ENCODE measurements at regions not wholly inside any gene's neighbourhood (a gene's known extent, or its start where the extent isn't known, plus 50 kb on each side); places are given as distances from the start of the nearest gene placed in this dataset.

DNA sequence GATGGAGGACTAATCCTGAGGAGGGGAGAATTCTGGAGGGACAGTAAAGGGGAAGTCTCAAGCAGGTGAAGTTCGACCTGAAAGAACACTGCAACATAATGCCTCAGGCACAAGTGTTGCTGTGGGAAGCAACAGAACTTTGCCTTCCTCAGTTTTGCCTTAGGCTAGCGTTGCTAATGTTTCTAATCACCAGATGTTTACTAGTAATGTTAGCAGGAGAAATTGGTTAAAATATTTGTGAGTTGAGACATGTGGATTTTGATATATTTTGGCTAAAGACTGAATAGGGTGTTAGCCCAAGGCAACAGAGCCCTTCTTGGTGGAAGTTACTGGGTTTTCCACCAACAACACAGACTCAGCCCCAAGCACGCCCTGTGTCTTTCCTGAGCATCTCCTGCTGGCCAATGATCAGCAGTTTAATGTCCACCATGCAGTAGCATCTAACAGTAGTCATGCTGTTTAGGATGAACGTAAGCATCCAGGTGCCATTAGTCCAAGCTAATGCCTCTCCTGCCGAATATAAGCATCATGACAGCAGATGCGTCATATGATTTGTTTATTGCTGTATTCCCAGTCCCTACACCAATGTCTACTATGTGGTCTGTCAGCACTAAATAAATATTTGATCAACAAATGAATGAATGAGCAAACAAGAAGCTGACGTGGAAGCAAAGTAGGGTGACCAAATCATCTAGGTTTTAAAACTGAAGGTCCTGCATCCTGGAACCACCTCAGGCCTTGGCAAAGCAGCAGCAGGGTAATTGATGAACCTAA is 511.9 kb upstream of the HTR2A start:
- WGBS = 80% methylated on average over 7 of the region's 7 CpGs
- no peak for ATAC-seq
- H3K4me3 ChIP-seq (ENCODE audit: low read length) = no peak overlapping the region
- no peaks in the 10 kb centered on the region for H3K4me1 ChIP-seq (ENCODE audit: control insufficient read depth, insufficient read depth, low read length)
- no peak overlapping the region for H3K27ac ChIP-seq (ENCODE audit: low read length)
- no peaks in the 10 kb centered on the region for H3K27me3 ChIP-seq (ENCODE audit: control insufficient read depth, insufficient read depth)
- no peak for DNase-seq
- intact Hi-C loops (cut with DNase I) = no loop called here
- H3K9me3 ChIP-seq (ENCODE audit: control insufficient read depth, low read length) = no peaks in the 10 kb centered on the region

DNA sequence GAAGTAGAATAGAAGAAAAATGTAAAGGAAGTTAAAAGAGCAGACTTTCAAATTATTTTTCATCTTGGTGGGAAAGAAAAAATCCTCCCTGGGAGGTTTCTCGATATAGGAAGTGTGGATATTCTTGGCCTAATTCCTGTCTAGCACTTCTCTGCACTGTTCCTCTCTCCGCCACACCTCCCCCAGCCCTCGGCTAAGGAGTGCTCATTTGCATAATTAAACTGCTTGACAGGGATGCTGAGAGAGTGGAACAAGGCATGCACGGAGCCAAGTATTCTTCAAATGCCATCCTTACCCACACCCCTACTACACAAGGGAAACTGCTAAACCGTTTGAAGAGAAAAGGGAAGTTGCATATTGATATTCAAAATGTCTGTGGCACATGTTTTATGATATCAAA is 511.0 kb upstream of the HTR2A start:
- Histone ChIP-seq H3K9me3 (ENCODE audit: control insufficient read depth, low read length) (no peaks in the 10 kb centered on the region), H3K4me3 (ENCODE audit: low read length) (no peak overlapping the region), H3K27me3 (ENCODE audit: control insufficient read depth, insufficient read depth) (no peaks in the 10 kb centered on the region), H3K4me1 (ENCODE audit: control insufficient read depth, insufficient read depth, low read length) (no peaks in the 10 kb centered on the region), H3K27ac (ENCODE audit: low read length) (no peak overlapping the region)
- intact Hi-C loops (cut with DNase I) = no loop called here
- ATAC-seq = no peak
- DNase-seq = no peak
- WGBS = 43% methylated on average over 5 of the region's 5 CpGs

DNA sequence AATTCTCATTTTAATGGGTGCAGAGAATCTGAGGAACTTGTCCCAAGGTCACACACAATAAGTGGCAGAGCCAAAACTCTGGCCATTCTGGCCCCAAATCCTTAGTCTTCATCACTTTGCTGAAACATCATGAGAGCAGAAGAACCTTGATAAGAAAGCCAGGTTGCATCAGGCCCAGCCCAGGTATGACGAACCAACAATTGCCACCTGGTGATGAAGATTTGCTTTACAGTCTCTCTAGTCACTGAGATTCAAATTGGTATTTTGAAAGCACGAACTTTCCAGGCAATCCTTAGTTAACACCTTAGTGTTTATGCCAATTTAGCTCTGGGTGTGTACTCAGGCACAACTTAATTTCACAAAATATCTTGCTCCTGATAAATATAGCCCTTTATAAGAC is 502.7 kb upstream of the HTR2A start:
- Histone ChIP-seq H3K27me3 (ENCODE audit: control insufficient read depth, insufficient read depth) (no peaks in the 10 kb centered on the region), H3K27ac (ENCODE audit: low read length) (no peak overlapping the region), H3K9me3 (ENCODE audit: control insufficient read depth, low read length) (no peaks in the 10 kb centered on the region), H3K4me3 (ENCODE audit: low read length) (no peak overlapping the region), H3K4me1 (ENCODE audit: control insufficient read depth, insufficient read depth, low read length) (no peaks in the 10 kb centered on the region)
- intact Hi-C loops (cut with DNase I) = no loop called here
- 56% methylated on average over 2 of the region's 2 CpGs for WGBS
- DNase-seq = no peak
- ATAC-seq = no peak

DNA sequence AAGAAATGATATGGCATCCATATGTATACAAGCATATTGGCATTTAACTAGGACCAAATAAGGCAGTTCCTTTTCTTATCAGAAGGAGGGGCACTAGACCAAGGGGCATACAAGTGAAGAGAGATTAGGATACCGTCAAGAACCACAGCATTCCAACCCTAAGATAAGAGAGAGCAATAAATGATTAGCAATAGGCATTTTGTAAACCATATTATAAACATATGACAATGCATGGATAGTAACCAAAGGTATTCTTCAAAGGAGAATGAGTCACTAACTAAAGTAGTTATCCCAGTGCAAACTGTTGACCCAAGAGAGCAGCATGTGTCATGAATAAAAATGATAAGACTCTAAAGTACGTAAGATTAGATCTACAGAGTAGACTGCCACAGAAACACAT is 500.9 kb upstream of the HTR2A start:
- 21% methylated on average over 2 of the region's 2 CpGs for WGBS
- no peak for DNase-seq
- Histone ChIP-seq H3K27me3 (ENCODE audit: control insufficient read depth, insufficient read depth) (no peaks in the 10 kb centered on the region), H3K9me3 (ENCODE audit: control insufficient read depth, low read length) (no peaks in the 10 kb centered on the region), H3K4me1 (ENCODE audit: control insufficient read depth, insufficient read depth, low read length) (no peaks in the 10 kb centered on the region), H3K4me3 (ENCODE audit: low read length) (no peak overlapping the region), H3K27ac (ENCODE audit: low read length) (no peak overlapping the region)
- no peak for ATAC-seq
- intact Hi-C loops (cut with DNase I) = no loop called here

DNA sequence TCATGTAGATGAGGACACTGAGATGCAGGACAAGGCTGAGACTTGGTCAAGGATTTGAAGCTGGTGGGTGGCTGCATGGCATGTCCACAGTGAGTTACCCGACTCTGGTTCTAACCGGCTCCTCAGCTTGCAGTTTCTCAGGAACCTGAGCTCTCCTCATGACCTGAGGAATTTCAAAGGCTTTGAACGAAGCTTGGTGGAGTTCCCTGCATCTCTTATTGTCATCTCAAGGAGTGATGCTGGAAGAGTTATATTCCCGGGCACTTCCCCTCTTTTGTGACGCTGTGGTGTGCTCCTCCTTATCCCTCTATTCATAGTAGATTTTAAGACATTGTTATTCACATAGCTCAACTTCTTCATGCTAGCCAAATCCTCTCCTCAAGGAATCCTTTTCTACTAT is 500.1 kb upstream of the HTR2A start:
- Histone ChIP-seq H3K9me3 (ENCODE audit: control insufficient read depth, low read length) (no peaks in the 10 kb centered on the region), H3K4me1 (ENCODE audit: control insufficient read depth, insufficient read depth, low read length) (no peaks in the 10 kb centered on the region), H3K27me3 (ENCODE audit: control insufficient read depth, insufficient read depth) (no peaks in the 10 kb centered on the region), H3K4me3 (ENCODE audit: low read length) (no peak overlapping the region), H3K27ac (ENCODE audit: low read length) (no peak overlapping the region)
- ATAC-seq = no peak
- WGBS = 61% methylated on average over 5 of the region's 5 CpGs
- DNase-seq = no peak
- intact Hi-C loops (cut with DNase I) = no loop called here

DNA sequence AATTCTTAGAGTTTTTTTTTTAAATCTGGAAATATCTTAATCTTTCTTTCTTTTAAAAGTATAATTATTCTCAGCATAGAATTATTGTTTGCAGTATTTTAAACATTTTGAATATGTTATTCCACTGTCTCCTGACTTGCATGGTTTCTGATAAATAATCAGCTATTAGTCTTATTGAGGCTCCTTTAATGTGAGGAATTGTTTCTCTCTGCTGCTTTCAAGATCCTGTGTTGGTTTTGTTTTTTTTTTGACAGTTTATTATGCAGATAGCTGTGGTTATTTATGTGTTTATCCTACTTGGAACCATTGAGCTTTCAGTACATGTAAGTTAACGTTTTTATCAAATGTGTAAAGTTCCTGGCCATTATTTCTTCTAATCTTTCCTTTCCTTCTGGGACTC is 477.9 kb upstream of the HTR2A start:
- ATAC-seq (no peak), DNase-seq (no peak)
- Histone ChIP-seq H3K9me3 (ENCODE audit: control insufficient read depth, low read length) (no peaks in the 10 kb centered on the region), H3K27me3 (ENCODE audit: control insufficient read depth, insufficient read depth) (no peaks in the 10 kb centered on the region), H3K4me3 (ENCODE audit: low read length) (no peak overlapping the region), H3K27ac (ENCODE audit: low read length) (no peak overlapping the region), H3K4me1 (ENCODE audit: control insufficient read depth, insufficient read depth, low read length) (no peaks in the 10 kb centered on the region)
- intact Hi-C loops (cut with DNase I) = no loop called here
- WGBS = 58% methylated on average over 1 of the region's 1 CpG

DNA sequence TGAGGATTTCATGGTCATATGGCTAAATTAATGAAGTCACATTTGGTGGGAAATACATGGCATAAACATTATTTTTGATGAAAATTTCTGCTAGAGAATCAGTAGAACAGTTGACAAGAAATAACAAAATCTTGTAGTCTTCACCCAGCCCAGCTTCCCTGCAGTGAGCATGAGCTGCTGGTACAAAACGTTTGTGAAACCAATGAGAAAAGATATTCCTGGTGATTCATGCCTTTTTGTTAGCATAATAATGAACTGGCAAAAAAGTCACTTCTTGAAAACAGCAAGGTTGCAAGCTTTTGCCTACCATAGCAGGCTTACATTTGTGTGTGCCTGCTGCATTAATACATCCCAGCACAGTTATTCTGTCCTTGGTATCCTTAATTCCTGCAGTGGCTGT is 475.9 kb upstream of the HTR2A start:
- H3K27ac ChIP-seq (ENCODE audit: low read length) = no peak overlapping the region
- no peak overlapping the region for H3K4me3 ChIP-seq (ENCODE audit: low read length)
- no peaks in the 10 kb centered on the region for H3K9me3 ChIP-seq (ENCODE audit: control insufficient read depth, low read length)
- H3K27me3 ChIP-seq (ENCODE audit: control insufficient read depth, insufficient read depth) = no peaks in the 10 kb centered on the region
- WGBS = 5% methylated on average over 1 of the region's 1 CpG
- intact Hi-C loops (cut with DNase I) = no loop called here
- DNase-seq (no peak), ATAC-seq (no peak)
- H3K4me1 ChIP-seq (ENCODE audit: control insufficient read depth, insufficient read depth, low read length) = no peaks in the 10 kb centered on the region

DNA sequence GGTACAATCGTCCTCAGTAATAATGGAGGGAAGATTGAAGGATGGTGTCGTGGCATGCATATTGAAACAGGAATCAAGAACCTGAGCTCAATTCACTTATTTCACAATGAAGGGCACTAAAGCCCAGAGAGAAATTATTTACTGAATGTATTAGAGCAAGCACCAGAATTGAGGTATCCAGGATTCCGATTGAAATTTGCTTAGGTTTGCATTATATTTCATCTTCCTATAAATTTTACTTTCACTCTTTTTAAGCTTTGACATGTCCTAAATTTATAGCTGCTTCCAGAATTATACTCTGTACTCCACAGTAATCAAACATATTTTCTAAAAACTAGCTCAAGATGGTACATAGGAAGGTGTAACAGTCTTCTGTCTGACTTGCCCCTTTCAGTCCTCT is 454.9 kb upstream of the HTR2A start:
- intact Hi-C loops (cut with DNase I) = no loop called here
- ATAC-seq (no peak), DNase-seq (no peak)
- Histone ChIP-seq H3K27me3 (ENCODE audit: control insufficient read depth, insufficient read depth) (no peaks in the 10 kb centered on the region), H3K9me3 (ENCODE audit: control insufficient read depth, low read length) (no peaks in the 10 kb centered on the region), H3K4me3 (ENCODE audit: low read length) (no peak overlapping the region), H3K4me1 (ENCODE audit: control insufficient read depth, insufficient read depth, low read length) (no peaks in the 10 kb centered on the region), H3K27ac (ENCODE audit: low read length) (no peak overlapping the region)
- 87% methylated on average over 3 of the region's 3 CpGs for WGBS

DNA sequence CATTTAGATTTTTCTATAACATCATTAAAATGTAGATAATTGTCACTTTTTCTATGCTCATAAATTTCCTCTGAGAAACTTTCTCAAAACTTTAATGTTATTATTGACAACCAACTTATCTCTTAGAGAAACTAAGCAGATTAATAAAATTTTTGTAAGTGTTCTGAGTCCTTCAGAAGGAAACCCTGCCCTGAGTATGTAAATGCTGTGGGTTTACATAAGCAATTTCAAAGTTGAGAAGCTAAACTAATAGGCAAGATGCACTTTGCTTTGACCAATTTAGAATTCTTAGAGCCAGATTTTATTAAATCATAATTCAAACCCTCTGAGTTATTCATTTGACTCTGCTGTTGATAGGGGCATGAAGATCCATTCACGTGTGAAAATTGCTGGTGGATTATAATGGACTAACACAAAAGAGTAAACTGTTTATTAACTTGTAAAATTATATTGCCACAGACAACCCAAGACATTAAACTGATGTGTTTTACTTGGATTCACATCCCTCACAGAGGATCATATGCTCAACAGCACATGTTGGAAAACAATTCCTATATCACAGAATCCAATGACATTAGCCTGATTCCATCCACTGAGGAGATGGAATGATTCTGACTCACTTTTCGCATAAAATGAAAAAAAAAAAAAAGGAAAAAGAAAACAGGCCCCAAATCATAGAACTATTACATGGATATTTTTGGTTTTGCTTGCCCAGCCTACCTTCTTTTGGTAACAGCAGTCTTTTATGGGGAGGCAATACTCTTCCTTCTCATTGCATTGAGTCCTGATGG is 453.7 kb upstream of the HTR2A start:
- intact Hi-C loops (cut with DNase I) = no loop called here
- no peaks in the 10 kb centered on the region for H3K27me3 ChIP-seq (ENCODE audit: control insufficient read depth, insufficient read depth)
- WGBS = 80% methylated on average over 2 of the region's 2 CpGs
- no peak overlapping the region for H3K27ac ChIP-seq (ENCODE audit: low read length)
- ATAC-seq = no peak
- H3K4me3 ChIP-seq (ENCODE audit: low read length) = no peak overlapping the region
- no peak for DNase-seq
- H3K4me1 ChIP-seq (ENCODE audit: control insufficient read depth, insufficient read depth, low read length) = no peaks in the 10 kb centered on the region
- H3K9me3 ChIP-seq (ENCODE audit: control insufficient read depth, low read length) = no peaks in the 10 kb centered on the region

DNA sequence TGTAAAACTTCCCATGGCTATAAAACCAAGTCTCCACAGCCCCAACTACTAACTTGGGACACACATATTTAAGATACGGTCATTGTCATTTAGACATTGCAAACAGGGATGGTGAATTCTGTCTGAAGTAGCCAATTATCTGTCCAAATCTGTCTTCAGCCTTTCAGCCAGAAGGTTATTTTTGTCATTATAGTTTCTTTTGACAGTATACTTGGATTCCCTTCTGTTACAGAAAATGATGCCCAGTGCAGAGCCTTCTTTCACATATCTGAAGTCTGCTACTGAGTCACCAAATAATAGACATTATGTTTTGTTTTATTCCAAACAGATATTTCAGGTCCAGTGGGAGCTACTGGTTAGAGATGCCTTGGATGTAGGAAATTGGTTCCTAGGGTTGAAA is 452.4 kb upstream of the HTR2A start:
- Histone ChIP-seq H3K4me1 (ENCODE audit: control insufficient read depth, insufficient read depth, low read length) (no peaks in the 10 kb centered on the region), H3K4me3 (ENCODE audit: low read length) (no peak overlapping the region), H3K27ac (ENCODE audit: low read length) (no peak overlapping the region), H3K9me3 (ENCODE audit: control insufficient read depth, low read length) (no peaks in the 10 kb centered on the region), H3K27me3 (ENCODE audit: control insufficient read depth, insufficient read depth) (no peaks in the 10 kb centered on the region)
- intact Hi-C loops (cut with DNase I) = no loop called here
- DNase-seq (no peak), ATAC-seq (no peak)
- WGBS = 79% methylated on average over 1 of the region's 1 CpG

DNA sequence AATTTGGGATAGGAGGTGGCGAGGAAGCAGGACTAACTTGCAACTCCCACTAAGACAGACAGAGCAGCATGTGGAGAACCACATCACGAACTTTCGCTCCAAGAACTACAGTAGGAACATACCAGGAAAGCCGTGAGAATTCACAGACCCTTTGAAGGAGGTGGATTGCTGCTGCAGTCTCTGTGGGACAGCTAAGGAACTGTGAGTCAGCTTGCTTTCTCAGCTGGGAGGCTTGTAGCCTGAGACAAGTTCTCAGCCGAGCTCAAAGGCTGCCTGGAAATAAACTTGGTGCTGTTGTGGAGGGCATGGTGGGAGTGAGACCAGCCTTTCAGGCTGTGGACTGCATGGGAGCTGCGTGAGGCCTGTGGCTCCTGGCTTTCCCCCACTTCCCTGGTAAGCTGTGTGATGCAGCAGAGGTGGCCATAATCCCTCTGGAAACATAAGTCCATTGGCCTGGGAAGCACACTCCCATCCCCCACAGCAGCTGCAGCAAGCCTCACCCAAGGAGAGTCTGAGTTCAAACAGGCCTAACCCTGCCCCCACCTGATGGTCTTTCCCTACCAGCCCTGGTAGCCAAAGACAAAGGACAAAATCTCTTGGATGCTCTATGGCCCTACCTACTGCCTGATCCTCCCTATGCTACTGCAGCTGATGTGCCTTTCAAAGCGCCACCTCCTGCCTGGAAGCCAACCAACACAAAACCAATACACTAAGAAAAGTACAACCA is 441.1 kb upstream of the HTR2A start:
- WGBS = 60% methylated on average over 7 of the region's 7 CpGs
- ATAC-seq (no peak), DNase-seq (peak in 1 of 3 donors; percentile 7)
- H3K4me1 ChIP-seq (ENCODE audit: control insufficient read depth, insufficient read depth, low read length) = no peaks in the 10 kb centered on the region
- H3K4me3 ChIP-seq (ENCODE audit: low read length) = no peak overlapping the region
- no peaks in the 10 kb centered on the region for H3K9me3 ChIP-seq (ENCODE audit: control insufficient read depth, low read length)
- intact Hi-C loops (cut with DNase I) = no loop called here
- no peaks in the 10 kb centered on the region for H3K27me3 ChIP-seq (ENCODE audit: control insufficient read depth, insufficient read depth)
- no peak overlapping the region for H3K27ac ChIP-seq (ENCODE audit: low read length)

All from right cardiac atrium (tissue), 5 donors.